Gastroesophageal sphincter (tissue), 3 donors: ENCODE measurements at regions not wholly inside any gene's neighbourhood (a gene's known extent, or its start where the extent isn't known, plus 50 kb on each side); places are given as distances from the start of the nearest gene placed in this dataset.

Source experiments
- CTCF ChIP-seq, 4 experiments: fragments of 200-600 bp in 2 of 4; fragments of 450-650 bp in 2 of 4; sonication (generic) in 1 of 4; IDR thresholded peaks; one replicate each; pipeline ENCODE4 v1.5.1; 2017 to 2019; ENCODE audit warnings: antibody characterized with exemption in 4 of 4, mild to moderate bottlenecking in 2 of 4, moderate library complexity in 2 of 4
- POLR2A ChIP-seq, 2 donors: fragments of 450-650 bp; IDR thresholded peaks; one replicate each; pipeline ENCODE4 v1.6.1; 2017; ENCODE audit warnings: antibody characterized with exemption in 2 of 2, mild to moderate bottlenecking in 2 of 2, moderate library complexity in 1 of 2

GRCh38 chr6:62746161-62746560 lies 460.1 kb upstream of the KHDRBS2 start:
- TF ChIP-seq POLR2A (IDR thresholded peaks at IDR 0.05): no peak
- no peak for TF ChIP-seq CTCF (IDR thresholded peaks at IDR 0.05)
